IMR-90 (cell line): ENCODE measurements at regions not wholly inside any gene's neighbourhood (a gene's known extent, or its start where the extent isn't known, plus 50 kb on each side); places are given as distances from the start of the nearest gene placed in this dataset.

Experiments used
- BHLHE40 ChIP-seq: fragments of 150-350 bp; IDR thresholded peaks from 2 replicates; pipeline ENCODE4 v1.6.1; 2016; ENCODE audit warnings: mild to moderate bottlenecking, low read depth, low read length
- CEBPB ChIP-seq: IDR thresholded peaks from 2 replicates; pipeline ENCODE4 v1.6.1; 2012; ENCODE audit warnings: low read depth, low read length, improper control_type of control experiment
- CHD1 ChIP-seq: IDR thresholded peaks from 2 replicates; pipeline ENCODE4 v1.6.1; 2012; ENCODE audit warnings: low read depth, low read length, improper control_type of control experiment
- FOS ChIP-seq: fragments of 150-350 bp; IDR thresholded peaks from 2 replicates; pipeline ENCODE4 v1.6.1; 2016; ENCODE audit warnings: low read depth, low read length
- MAFK ChIP-seq: IDR thresholded peaks from 2 replicates; pipeline ENCODE4 v1.6.1; 2012; ENCODE audit warnings: low read depth, low read length, improper control_type of control experiment
- MAZ ChIP-seq: IDR thresholded peaks from 2 replicates; pipeline ENCODE4 v1.6.1; 2012; ENCODE audit warnings: low read depth, mild to moderate bottlenecking, low read length, improper control_type of control experiment, moderate library complexity, borderline replicate concordance
- NFE2L2 ChIP-seq: fragments of 150-350 bp; IDR thresholded peaks from 2 replicates; pipeline ENCODE4 v1.6.1; 2016; ENCODE audit warnings: low read depth, mild to moderate bottlenecking, low read length
- POLR2A ChIP-seq: IDR thresholded peaks from 2 replicates; pipeline ENCODE4 v1.6.1; 2012; ENCODE audit warnings: mild to moderate bottlenecking, low read depth, low read length
- RCOR1 ChIP-seq: IDR thresholded peaks from 2 replicates; pipeline ENCODE4 v1.6.1; 2012; ENCODE audit warnings: mild to moderate bottlenecking, low read length, improper control_type of control experiment; ENCODE audit not compliant: insufficient replicate concordance
- RFX5 ChIP-seq: IDR thresholded peaks from 2 replicates; pipeline ENCODE4 v1.8.0; 2012; ENCODE audit warnings: low read depth, mild to moderate bottlenecking, low read length, moderate library complexity
- SMC3 ChIP-seq: fragments of 150-350 bp; IDR thresholded peaks from 2 replicates; pipeline ENCODE4 v1.6.1; 2016; ENCODE audit warnings: low read depth, mild to moderate bottlenecking, antibody characterized with exemption, low read length, moderate library complexity
- TF ChIP-seq, protein P1 (sequence below): conservative IDR thresholded peaks from 2 replicates; pipeline ENCODE4 v1.5.1; 2012; ENCODE audit warnings: mild to moderate bottlenecking, low read depth, low read length, improper control_type of control experiment
- TF ChIP-seq, protein P2 (sequence below): fragments of 150-350 bp; IDR thresholded peaks from 2 replicates; pipeline ENCODE4 v1.6.1; 2017; ENCODE audit warnings: mild to moderate bottlenecking, antibody characterized with exemption, low read length, low read depth

DNA sequence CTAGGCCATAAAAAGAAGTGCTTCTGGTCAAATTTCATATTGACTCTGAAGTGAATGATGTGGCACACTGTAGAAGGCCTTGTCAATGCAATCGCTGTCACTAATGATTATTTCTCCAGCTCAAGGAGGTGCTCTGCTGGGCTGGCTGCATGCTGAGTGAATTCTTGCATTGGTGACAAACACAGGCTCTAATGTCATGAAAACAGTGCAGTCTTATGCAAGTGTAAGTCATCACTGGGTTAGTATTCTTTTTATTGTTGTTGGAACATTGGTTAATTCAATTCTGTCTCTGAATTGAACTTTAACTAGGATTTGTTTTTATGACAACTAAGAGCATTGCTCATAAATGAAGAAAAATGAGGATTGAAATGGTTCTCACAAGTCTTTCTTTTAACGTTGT, 57.3 kb upstream of the CD180 start:
- TF ChIP-seq NFE2L2 = no peak
- TF ChIP-seq, protein P1, sequence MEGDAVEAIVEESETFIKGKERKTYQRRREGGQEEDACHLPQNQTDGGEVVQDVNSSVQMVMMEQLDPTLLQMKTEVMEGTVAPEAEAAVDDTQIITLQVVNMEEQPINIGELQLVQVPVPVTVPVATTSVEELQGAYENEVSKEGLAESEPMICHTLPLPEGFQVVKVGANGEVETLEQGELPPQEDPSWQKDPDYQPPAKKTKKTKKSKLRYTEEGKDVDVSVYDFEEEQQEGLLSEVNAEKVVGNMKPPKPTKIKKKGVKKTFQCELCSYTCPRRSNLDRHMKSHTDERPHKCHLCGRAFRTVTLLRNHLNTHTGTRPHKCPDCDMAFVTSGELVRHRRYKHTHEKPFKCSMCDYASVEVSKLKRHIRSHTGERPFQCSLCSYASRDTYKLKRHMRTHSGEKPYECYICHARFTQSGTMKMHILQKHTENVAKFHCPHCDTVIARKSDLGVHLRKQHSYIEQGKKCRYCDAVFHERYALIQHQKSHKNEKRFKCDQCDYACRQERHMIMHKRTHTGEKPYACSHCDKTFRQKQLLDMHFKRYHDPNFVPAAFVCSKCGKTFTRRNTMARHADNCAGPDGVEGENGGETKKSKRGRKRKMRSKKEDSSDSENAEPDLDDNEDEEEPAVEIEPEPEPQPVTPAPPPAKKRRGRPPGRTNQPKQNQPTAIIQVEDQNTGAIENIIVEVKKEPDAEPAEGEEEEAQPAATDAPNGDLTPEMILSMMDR = no peak
- TF ChIP-seq, protein P2, sequence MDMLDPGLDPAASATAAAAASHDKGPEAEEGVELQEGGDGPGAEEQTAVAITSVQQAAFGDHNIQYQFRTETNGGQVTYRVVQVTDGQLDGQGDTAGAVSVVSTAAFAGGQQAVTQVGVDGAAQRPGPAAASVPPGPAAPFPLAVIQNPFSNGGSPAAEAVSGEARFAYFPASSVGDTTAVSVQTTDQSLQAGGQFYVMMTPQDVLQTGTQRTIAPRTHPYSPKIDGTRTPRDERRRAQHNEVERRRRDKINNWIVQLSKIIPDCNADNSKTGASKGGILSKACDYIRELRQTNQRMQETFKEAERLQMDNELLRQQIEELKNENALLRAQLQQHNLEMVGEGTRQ = no peak
- TF ChIP-seq POLR2A = no peak
- no peak for TF ChIP-seq RFX5
- no peak for TF ChIP-seq MAZ
- TF ChIP-seq CHD1 = no peak
- no peak for TF ChIP-seq FOS
- no peak for TF ChIP-seq CEBPB
- no peak for TF ChIP-seq SMC3
- no peak for TF ChIP-seq MAFK
- no peak for TF ChIP-seq BHLHE40
- no peak for TF ChIP-seq RCOR1
